H1 (cell line): ENCODE measurements at regions not wholly inside any gene's neighbourhood (a gene's known extent, or its start where the extent isn't known, plus 50 kb on each side); places are given as distances from the start of the nearest gene placed in this dataset.

Experiments
- CTCF ChIP-seq, 3 experiments: IDR thresholded peaks; 1 replicate in 2 of 3; 2 replicates in 1 of 3; pipeline versions ENCODE4 v1.5.1 to v1.6.1; 2011; ENCODE audit warnings: low read length in 3 of 3, mild to moderate bottlenecking in 3 of 3, inconsistent platforms in 2 of 3, low read depth in 1 of 3, moderate library complexity in 1 of 3; ENCODE audit not compliant: insufficient read depth in 1 of 3; ENCODE audit errors: control extremely low read depth in 1 of 3
- EP300 ChIP-seq, 2 experiments: IDR thresholded peaks; 1 replicate in 1 of 2; 2 replicates in 1 of 2; pipeline ENCODE4 v1.6.1; 2011 to 2012; ENCODE audit warnings: low read depth in 2 of 2, low read length in 2 of 2, mild to moderate bottlenecking in 2 of 2, borderline replicate concordance in 1 of 2, inconsistent platforms in 1 of 2, moderate library complexity in 1 of 2
- GABPA ChIP-seq: IDR thresholded peaks from 2 replicates; pipeline ENCODE4 v1.6.1; 2011; ENCODE audit warnings: mild to moderate bottlenecking, low read length, moderate library complexity, borderline replicate concordance; ENCODE audit not compliant: insufficient read depth
- POLR2AphosphoS5 ChIP-seq: IDR thresholded peaks from 2 replicates; pipeline ENCODE4 v1.6.1; 2011; ENCODE audit warnings: low read depth, low read length
- SAP30 ChIP-seq: fragments of 300-600 bp; sonication (generic); IDR thresholded peaks from 2 replicates; pipeline ENCODE4 v1.7.1; 2012; ENCODE audit warnings: low read length, moderate library complexity, mild to moderate bottlenecking, inconsistent platforms; ENCODE audit not compliant: insufficient read depth, insufficient replicate concordance

GRCh38 chr9:12271421-12271891, 421.7 kb upstream of the TYRP1 start:
- TF ChIP-seq CTCF (IDR thresholded peaks at IDR 0.05; ENCODE audit: control extremely low read depth in 1 of 3, insufficient read depth in 1 of 3, low read depth in 1 of 3, low read length in 3 of 3) (no peak), EP300 (IDR thresholded peaks at IDR 0.05; ENCODE audit: borderline replicate concordance in 1 of 2, low read depth in 2 of 2, low read length in 2 of 2) (no peak), SAP30 (no peak), GABPA (no peak), POLR2AphosphoS5 (no peak)
